Lower leg skin (tissue), 4 donors: ENCODE measurements at regions not wholly inside any gene's neighbourhood (a gene's known extent, or its start where the extent isn't known, plus 50 kb on each side); places are given as distances from the start of the nearest gene placed in this dataset.
"Not testable (repeated sequence)": the region's sequence is repeated elsewhere in the genome, so short reads cannot be mapped to it uniquely, and the experiment has no call there.

ENCODE experiments used
- DNase-seq, 2 donors: peaks; one replicate each; pipeline ENCODE4 v3.0.0-alpha.2; 2019; ENCODE audit warnings: low spot score in 2 of 2
- H3K4me3 ChIP-seq: fragments of 200-600 bp; sonication (generic); 2 replicates; pipeline ENCODE4 v1.5.1; 2017; ENCODE audit warnings: mild to moderate bottlenecking, low read depth; ENCODE audit not compliant: poor library complexity, severe bottlenecking
- CTCF ChIP-seq, 3 donors: fragments of 450-650 bp; IDR thresholded peaks; one replicate each; pipeline ENCODE4 v1.5.1; 2016; ENCODE audit warnings: antibody characterized with exemption in 3 of 3, mild to moderate bottlenecking in 3 of 3, moderate library complexity in 2 of 3
- POLR2A ChIP-seq, 2 donors: fragments of 450-650 bp; IDR thresholded peaks; one replicate each; pipeline ENCODE4 v1.6.1; 2016 to 2017; ENCODE audit warnings: antibody characterized with exemption in 2 of 2, mild to moderate bottlenecking in 1 of 2, moderate library complexity in 1 of 2
- WGBS, 2 donors: methylation state at CpG; one replicate each; pipeline ENCODE4 v1.1.5; 2018; 5-methylcytosine and 5-hydroxymethylcytosine counted together
- intact Hi-C: fragments of 100-400 bp; cut with DNase I; formaldehyde crosslinking; loops from one replicate; pipeline ENCODE4 v1.15.0; 2023; ENCODE audit warnings: low total_unique reads

- no peak overlapping the region for H3K4me3 ChIP-seq
- TF ChIP-seq POLR2A (IDR thresholded peaks at IDR 0.05), result no peak
- intact Hi-C loops, result no loop called here
- DNase-seq, result no peak
- WGBS, 2 donors, result 69 to 77% methylated on average over 2 of the region's 2 CpGs
These were observed 623.8 kb downstream of the HTR1B start for GRCh38 chr6:76839505-76839904.

- H3K4me3 ChIP-seq, result no peak overlapping the region
- WGBS, 2 donors, result 82 to 83% methylated on average over 5 of the region's 5 CpGs
- no peak for DNase-seq
- intact Hi-C loops, result no loop called here
- TF ChIP-seq POLR2A (IDR thresholded peaks at IDR 0.05) (no peak), CTCF (IDR thresholded peaks at IDR 0.05) (no peak)
These were observed 625.7 kb downstream of the HTR1B start for GRCh38 chr6:76837564-76837963.

- 73 to 79% methylated on average over 1 of the region's 1 CpG for WGBS, 2 donors
- intact Hi-C loops, result no loop called here
These were observed 627.6 kb downstream of the HTR1B start for GRCh38 chr6:76835695-76836094.

GRCh38 chr6:76835293-76835692 lies 628.0 kb downstream of the HTR1B start:
- 0 to 41% methylated on average over 1 of the region's 1 CpG for WGBS, 2 donors
- no peak for TF ChIP-seq CTCF (IDR thresholded peaks at IDR 0.05)
- no peak for TF ChIP-seq POLR2A (IDR thresholded peaks at IDR 0.05)
- no peak overlapping the region for H3K4me3 ChIP-seq
- DNase-seq, result no peak
- intact Hi-C loops, result no loop called here

More at GRCh38 chr6:76835695-76836094, 627.6 kb downstream of the HTR1B start:
- no peak overlapping the region for H3K4me3 ChIP-seq
- no peak for DNase-seq
- TF ChIP-seq POLR2A (IDR thresholded peaks at IDR 0.05) (no peak), CTCF (IDR thresholded peaks at IDR 0.05) (no peak)

GRCh38 chr6:76834399-76834798 lies 628.9 kb downstream of the HTR1B start:
- no peak for DNase-seq
- TF ChIP-seq POLR2A (IDR thresholded peaks at IDR 0.05), result no peak
- TF ChIP-seq CTCF (IDR thresholded peaks at IDR 0.05), result no peak
- H3K4me3 ChIP-seq, result no peak overlapping the region
- intact Hi-C loops, result no loop called here

GRCh38 chr6:76831299-76831698 lies 632.0 kb downstream of the HTR1B start:
- intact Hi-C loops, result no loop called here
- DNase-seq, result no peak
- 28 to 35% methylated on average over 3 of the region's 3 CpGs for WGBS, 2 donors

GRCh38 chr6:76823578-76823977 lies 639.7 kb downstream of the HTR1B start:
- WGBS, 2 donors, result 87 to 90% methylated on average over 6 of the region's 6 CpGs
- intact Hi-C loops, DNase-seq, H3K4me3 ChIP-seq: not testable (repeated sequence)

More at GRCh38 chr6:76831299-76831698, 632.0 kb downstream of the HTR1B start:
- no peak overlapping the region for H3K4me3 ChIP-seq
- TF ChIP-seq CTCF (IDR thresholded peaks at IDR 0.05), result no peak
- TF ChIP-seq POLR2A (IDR thresholded peaks at IDR 0.05), result no peak
